Skeletal muscle cell (primary cell): ENCODE measurements at regions not wholly inside any gene's neighbourhood (a gene's known extent, or its start where the extent isn't known, plus 50 kb on each side); places are given as distances from the start of the nearest gene placed in this dataset.
"Not testable (repeated sequence)": the region's sequence is repeated elsewhere in the genome, so short reads cannot be mapped to it uniquely, and the experiment has no call there.

Experiments
- DNase-seq: peaks from one replicate; pipeline ENCODE4 v3.0.0-alpha.2; 2010; ENCODE audit warnings: low read depth
- H3K4me3 ChIP-seq: 2 replicates; pipeline ENCODE4 v1.5.1; 2011; ENCODE audit warnings: low read depth, mild to moderate bottlenecking, control low read depth, low read length, moderate library complexity

DNA sequence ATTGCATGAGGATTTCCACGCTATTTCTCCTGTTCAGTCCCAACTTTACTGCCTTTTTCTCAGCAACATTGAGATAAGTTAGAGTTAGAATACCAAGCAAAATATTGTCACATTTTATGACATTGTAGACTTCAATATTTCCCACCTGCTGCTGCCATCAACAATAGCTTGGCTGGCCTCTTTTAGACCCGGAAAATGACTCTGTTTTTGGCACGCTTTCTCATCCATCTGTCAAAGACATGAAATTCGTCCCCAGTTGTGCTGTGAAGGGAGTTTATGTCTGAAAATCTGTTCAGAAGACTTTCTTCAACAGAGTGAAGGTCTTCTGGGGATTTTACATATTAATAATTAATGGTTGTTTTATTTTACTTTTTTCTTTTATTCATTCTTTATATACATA, 857.3 kb downstream of the FRK start:
- no peak overlapping the region for H3K4me3 ChIP-seq
- DNase-seq: no peak

DNA sequence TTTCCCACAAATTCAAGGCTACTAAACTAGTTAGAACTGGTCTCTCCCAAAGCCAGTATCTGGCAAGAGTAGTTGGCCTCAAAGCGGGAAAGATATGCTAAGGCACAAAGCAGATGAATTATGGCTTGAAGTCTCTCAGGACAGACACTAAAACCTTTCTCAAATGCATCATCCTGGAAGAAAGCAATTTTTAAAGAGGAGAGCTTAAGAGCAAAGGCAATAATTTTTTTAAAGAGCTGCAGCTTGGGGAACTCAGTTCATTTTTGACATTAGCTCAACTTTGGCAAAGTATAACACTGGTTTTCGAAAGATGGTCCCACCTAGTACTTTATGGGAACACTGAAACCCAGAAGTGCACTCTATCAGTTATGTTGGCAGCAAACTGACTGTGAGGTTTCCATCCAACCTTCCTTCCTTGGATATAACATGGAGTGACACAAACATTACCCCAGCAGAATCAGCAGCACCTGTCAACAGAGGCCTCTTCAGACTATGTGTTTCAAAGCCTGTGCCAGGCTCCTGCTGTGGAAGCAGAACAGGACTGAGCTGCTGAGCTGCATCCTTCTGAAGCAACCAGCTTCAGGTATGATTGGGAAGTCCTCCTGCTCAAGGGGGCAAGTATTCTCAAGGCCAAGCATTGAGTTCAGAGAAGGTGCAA, 852.3 kb upstream of the HS3ST5 start:
- no peak for DNase-seq
- no peak overlapping the region for H3K4me3 ChIP-seq

DNA sequence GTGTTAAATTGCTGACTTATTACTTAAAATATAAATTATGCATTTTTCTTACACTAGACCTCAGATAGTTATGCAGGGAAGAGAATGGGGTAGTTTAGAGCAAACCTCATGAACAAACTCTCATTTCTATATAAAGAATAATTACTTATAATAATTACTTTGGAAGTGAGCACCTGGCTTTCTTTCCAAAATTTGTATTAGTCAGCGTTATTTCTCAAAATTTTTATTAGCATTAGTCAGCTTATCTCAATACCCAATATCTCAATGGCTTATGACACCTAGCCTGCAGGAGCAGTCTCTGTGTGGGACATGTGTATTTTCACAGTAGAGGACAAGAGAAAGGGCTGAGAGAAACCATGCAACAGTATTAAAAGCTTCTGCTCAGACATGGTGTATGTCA, 849.2 kb upstream of the HS3ST5 start:
- DNase-seq: no peak
- no peak overlapping the region for H3K4me3 ChIP-seq

DNA sequence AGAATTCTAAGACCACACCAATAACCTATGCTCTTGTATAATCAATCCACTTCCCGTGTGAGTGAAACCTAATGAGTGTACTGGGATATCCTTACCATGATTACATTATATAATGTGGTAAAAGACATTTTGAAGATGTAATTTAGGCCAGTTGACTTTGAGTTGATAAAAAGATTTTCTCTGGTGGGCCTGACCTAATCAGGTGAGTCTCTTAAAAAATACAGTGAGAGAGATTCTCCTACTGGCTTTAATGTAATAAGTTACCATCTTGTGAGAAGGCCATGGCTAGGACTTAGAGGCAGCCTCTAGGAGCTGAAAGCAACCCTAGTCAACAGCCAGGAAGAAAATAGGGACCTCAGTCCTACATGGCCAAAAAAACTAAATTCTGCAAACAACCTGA, 847.7 kb upstream of the HS3ST5 start:
- DNase-seq: no peak
- H3K4me3 ChIP-seq: no peak overlapping the region

DNA sequence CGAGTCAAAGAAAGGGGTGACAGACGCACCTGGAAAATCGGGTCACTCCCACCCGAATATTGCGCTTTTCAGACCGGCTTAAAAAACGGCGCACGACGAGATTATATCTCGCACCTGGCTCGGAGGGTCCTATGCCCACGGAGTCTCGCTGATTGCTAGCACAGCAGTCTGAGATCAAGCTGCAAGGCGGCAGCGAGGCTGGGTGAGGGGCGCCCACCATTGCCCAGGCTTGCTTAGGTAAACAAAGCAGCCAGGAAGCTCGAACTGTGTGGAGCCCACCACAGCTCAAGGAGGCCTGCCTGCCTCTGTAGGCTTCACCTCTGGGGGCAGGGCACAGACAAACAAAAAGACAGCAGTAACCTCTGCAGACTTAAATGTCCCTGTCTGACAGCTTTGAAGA, 832.6 kb upstream of the HS3ST5 start:
- DNase-seq, H3K4me3 ChIP-seq: not testable (repeated sequence)

DNA sequence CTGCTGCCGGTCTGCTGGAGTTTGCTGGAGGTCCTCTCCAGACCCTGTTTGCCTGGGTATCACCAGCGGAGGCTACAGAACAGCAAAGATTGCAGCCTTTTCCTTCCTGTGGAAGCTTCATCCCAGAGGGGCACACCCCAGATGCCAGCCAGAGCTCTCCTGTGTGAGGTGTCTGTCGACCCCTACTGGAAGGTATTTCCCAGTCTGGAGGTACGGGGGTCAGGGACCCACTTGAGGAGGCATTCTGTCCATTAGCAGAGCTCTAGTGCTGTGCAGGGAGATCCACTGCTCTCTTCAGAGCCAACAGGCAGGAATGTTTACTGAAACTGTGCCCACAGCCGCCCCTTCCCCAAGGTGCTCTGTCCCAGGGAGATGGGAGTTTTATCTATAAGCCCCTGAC, 823.1 kb upstream of the HS3ST5 start:
- H3K4me3 ChIP-seq, DNase-seq: not testable (repeated sequence)

DNA sequence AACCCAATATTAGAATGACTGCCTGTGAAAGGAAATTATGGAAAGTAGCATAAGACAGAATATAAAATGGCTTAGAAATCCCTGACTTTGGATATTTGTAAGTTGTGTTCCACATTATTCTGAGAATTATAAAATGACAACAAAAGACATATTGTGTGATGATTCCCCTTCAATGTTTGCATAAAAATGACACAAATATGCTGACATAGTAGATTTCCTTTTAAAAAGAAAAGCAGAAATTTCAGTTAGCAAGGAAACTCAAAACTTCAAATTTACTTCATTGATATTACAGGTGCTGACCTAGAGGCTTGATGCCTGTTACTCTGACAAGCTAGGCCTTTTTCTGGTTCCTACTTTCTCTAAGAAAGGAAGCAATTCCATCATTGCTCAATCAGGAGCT, 816.9 kb upstream of the HS3ST5 start:
- H3K4me3 ChIP-seq: no peak overlapping the region
- DNase-seq: no peak

DNA sequence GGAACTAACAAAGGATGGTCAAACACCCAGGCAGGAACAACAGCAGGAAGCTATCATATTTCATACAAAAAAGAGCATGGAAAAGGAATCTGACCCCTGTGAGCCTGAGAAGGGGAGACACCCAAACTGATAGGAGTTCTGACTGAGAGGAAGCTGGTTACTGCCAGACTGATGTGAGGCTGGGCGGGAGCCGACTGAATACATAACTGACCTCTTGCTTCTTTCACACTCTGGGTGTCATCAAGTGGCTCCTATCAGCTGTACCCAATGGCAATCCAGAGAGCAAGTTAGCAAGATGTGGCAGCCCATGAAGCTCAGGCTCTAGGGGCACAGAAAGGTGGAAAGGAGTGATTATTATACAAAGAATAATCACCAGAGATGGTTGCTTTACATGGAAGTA, 795.1 kb upstream of the HS3ST5 start:
- DNase-seq: no peak
- no peak overlapping the region for H3K4me3 ChIP-seq

DNA sequence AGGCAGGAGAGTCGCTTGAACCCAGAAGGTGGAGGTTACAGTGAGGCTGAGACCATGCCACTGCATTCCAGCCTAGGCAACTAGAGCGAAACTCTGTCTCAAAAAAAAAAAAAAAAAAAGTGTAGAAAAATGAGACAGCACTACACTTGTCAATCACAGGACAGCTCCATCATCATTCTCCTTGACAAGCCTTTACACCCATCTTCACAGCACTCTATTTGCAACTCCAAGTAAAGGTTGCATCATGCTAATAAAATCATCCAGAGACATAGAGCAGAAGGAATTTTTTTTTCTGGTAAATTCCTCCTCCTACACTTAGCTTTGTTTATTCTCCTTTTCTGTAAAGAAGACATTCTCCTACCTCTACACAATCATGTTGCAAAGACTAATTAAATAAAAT, 791.0 kb upstream of the HS3ST5 start:
- H3K4me3 ChIP-seq: no peak overlapping the region
- DNase-seq: no peak

DNA sequence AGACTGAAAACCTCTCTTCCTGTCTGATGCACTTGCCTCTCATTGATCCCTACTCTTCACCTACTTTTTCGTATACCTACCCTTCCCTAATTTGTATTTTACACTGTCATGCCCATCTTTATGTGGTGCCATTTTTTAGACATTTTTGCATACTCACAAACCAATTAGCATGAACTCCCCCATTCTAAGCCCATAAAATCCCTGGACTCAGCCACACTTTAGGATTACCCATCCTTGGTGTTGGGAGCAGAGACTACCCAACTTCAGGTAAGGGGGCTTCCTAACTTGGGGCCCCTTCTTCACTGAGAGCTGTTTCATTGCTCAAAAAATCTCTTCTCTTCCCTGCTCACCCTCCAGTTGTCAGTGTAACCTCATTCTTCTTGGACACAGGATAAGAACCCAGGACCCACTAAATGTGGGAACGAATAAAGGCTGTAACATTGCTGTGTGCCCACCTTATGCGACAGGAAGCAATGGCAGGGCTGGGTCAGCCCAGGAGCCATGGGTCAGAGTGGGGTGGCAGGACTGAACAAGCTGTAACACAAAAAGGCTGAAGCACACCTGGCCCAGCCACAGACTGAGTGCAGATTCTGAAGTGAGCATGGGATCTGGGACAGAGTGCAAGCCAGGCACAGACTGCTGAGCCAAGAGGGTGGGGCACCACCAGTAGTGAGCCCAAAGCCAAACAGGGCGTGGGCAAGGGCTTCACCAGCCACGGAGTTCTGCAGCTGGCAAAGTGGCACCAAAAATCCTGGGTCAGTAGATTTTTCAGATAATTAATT, 789.1 kb upstream of the HS3ST5 start:
- DNase-seq: no peak
- no peak overlapping the region for H3K4me3 ChIP-seq

DNA sequence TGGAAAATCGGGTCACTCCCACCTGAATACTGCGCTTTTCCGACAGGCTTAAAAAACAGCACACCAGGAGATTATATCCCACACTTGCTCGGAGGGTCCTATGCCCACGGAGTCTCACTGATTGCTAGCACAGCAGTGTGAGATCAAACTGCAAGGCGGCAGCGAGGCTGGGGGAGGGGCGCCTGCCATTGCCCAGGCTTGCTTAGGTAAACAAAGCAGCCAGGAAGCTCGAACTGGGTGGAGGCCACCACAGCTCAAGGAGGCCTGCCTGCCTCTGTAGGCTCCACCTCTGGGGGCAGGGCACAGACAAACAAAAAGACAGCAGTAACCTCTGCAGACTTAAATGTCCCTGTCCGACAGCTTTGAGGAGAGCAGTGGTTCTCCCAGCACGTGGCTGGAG, 778.7 kb upstream of the HS3ST5 start:
- DNase-seq, H3K4me3 ChIP-seq: not testable (repeated sequence)

DNA sequence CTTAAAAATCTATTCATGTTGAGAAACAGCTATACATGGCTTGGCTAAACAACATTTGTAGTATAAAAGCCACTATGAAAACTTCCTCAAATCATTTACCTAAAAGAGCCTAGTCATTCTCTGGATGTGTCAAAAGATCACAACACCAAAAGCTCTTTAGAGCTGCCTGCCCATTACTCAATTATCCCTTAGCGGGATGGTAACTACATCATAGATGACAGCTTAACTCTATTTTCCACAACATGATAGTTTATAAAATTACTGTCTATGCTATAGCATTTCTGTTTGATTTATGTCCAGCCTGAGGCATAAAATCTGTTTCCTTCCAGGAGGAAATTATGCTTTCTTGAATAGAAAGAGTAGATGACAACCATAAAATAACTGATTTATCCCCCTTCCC, 777.6 kb upstream of the HS3ST5 start:
- H3K4me3 ChIP-seq: no peak overlapping the region
- no peak for DNase-seq

DNA sequence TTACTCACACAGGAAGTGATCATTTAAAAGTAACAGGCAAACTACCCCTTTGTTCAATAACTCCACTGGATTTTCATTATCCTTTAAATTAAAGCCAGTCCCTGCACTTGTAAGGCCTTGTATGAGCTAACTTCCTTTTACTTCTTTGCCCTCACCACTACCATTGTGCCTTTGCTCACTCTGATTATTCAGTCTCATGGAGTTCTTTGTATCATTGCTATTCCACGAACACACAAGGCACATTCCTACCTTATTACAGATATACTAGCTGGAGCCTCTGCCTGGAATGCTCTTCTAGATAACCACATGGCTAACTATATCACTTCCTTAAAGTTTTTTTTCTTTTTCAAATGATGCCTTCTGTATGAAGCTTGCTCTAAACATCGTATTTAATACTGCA, 748.6 kb upstream of the HS3ST5 start:
- no peak for DNase-seq
- no peak overlapping the region for H3K4me3 ChIP-seq

DNA sequence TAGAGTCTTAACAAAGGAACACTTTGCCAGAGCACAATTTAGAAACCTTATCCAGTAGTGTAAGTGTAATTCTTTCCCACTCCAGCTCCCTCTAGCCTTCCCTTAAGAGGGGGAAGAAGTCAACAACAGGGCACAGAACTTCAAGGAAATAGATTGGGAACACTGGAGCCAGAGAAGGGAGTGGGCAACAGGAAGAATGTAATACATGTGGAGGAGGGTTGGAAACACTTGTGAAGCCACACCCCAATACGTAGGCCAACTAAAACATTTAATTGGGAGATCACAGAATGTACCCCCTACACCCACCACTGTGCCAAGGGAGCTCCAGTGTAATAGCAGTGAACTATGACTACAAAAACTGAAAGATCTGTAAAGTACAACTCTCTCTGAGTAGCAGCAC, 735.7 kb upstream of the HS3ST5 start:
- no peak overlapping the region for H3K4me3 ChIP-seq
- DNase-seq: no peak

DNA sequence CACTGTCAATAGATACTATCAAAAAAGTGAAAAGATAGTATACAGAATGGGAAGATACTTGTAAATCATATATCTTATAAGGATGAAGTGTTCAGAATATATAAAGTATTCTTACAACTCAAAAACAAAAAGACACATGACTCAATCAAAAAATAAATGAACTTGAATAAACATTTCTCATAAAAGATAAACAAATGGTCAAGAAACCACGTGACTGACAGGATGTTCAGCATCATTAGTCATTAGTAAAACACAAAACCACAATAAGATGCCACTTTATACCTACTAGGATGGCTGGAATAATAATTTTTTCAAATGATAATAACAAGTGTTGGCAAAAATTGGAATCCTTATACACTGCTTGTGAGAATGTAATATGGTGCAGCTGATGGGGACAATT, 729.1 kb upstream of the HS3ST5 start:
- H3K4me3 ChIP-seq: no peak overlapping the region
- no peak for DNase-seq

DNA sequence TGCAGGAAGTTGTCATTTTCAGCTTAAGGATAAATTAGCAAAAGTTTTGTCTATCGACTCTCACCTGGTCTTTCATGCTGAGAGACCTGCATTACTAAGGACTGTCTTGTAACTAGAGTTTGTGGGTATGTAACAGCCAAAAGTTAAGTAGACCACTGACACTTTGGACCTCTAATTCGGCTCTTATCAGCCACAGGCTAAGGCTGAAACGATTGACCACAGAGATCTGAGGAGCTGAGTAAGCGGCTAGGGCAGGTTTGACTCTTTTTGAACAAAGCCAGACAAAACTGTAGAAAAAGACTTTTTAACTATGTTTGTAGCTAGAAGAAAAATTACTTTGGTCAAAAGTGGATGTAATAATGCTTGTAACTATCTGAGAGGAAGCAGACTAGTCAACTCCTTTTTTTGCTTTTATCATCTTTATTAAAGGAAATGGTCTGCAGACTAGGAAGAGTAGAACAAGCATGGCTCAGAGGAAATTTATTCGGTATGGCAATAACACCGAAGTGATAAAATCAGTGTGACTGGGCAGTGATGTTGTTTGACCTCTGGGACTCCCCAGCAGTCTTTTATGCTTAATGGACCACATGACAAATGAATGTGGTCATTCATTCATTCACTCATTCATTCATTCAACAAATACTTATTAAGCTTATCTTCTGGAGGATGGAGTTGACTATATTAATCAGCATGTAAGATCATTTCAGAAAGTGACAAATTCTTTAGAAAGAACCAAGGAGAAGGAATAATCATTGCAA, 725.0 kb upstream of the HS3ST5 start:
- H3K4me3 ChIP-seq: no peak overlapping the region
- no peak for DNase-seq

DNA sequence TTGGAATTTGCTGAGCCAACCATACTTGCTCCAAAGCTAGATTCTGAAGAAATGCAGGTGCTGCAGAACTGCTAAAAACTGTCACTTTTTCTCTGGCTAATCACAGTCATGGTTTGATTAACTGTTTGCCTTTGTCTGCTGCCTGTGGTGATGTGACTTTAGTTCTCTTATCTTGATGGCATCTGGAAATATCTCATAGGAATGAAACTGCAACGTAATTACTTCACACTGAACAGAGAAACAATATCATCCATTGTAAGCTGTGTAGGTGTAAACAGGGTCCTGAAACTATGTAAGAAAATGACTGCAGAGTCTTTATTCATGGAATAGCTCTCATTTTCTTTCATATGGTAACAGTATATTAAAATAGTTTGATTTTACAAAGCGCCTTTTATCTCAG, 721.9 kb upstream of the HS3ST5 start:
- H3K4me3 ChIP-seq: no peak overlapping the region
- DNase-seq: no peak

DNA sequence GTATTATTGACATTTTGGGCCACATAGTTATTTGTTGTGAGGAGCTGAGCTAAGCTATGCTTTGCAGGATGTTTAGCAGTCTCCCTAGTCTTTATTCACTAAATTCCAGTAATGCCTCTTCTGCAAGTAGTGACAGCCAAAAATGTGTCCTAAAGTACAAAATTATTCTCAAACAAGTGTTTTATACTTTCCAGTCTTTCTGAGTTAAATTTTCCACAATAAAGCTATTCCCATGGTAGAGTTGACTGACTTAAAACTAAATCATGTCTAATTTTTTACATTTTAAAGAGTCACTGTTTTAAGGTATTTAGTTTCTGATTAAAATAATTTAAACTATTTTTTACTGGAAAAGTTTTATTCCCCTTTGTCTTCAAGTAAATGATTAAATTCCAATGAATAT, 717.8 kb upstream of the HS3ST5 start:
- no peak overlapping the region for H3K4me3 ChIP-seq
- DNase-seq: no peak

DNA sequence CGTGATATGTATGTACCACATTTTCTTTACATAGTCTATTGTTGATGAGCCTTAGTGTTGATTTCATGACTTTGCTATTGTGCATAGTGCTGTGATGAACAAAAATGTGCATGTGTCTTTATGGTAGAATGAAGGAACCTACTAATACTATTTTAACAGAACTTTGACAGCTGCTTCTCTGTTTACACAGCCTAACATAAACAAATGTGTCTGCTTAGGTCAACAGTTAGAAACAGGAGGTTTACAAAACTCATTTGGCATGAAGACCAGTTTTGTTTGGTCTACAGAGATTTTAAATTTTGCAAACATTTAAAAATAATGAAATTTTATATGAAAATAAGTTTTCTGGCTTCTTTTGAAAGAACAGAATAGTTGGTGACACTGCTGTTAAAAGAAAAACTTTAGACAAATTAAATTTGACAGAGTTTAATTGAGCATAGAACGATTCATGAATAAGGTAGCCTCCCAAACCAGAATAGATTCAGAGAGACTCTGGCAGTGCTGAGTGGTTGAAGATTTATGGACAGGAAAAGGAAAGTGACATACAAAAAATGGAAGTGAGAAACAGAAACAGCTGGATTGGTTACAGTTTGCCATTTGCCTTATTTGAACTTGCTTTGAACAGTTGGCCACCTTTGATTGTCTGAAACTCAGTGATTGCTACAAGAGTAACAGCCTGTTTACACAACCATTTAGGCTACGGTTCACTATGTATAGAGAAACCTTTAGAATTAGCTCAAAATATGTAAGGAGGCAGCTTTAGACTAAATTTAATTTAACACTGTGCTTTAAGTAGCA, 715.8 kb upstream of the HS3ST5 start:
- no peak for DNase-seq
- no peak overlapping the region for H3K4me3 ChIP-seq

DNA sequence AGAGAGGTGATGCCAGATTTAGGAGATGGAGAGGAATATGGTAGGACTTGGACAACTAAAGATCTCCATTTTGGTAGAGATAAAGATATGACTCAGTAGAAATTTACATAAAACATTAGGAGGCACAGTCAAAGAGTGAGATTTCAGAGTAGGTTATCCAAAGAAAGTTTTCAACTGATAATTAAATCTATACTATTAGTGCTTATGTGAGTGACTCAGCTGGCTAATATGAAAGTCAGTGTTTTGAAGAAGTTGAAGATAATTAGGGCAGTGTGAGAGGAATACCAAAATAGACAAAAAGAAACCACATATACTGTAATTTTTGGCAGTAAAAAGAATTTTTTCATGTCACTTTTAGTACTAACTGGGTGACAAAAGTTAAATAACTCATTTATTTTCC, 712.8 kb upstream of the HS3ST5 start:
- DNase-seq: no peak
- H3K4me3 ChIP-seq: no peak overlapping the region
